Mucosa of descending colon (tissue), 3 donors: ENCODE measurements at regions not wholly inside any gene's neighbourhood (a gene's known extent, or its start where the extent isn't known, plus 50 kb on each side); places are given as distances from the start of the nearest gene placed in this dataset.

ENCODE experiments used
- ATAC-seq: fragments of 200-7000 bp; cut with Tn5 transposase; one replicate; pipeline ENCODE4 v1.9.1; 2020; ENCODE audit warnings: mild to moderate bottlenecking, moderate library complexity
- DNase-seq, 3 donors: peaks; one replicate each; pipeline ENCODE4 v3.0.0-alpha.2; 2020
- H3K36me3 ChIP-seq: fragments of 200-600 bp; one replicate; pipeline ENCODE4 v1.8.0; 2021; ENCODE audit warnings: low read depth, mild to moderate bottlenecking
- H3K4me1 ChIP-seq: fragments of 200-600 bp; one replicate; pipeline ENCODE4 v1.8.0; 2021; ENCODE audit warnings: low read depth, mild to moderate bottlenecking
- H3K4me3 ChIP-seq: fragments of 200-600 bp; one replicate; pipeline ENCODE4 v1.8.0; 2021; ENCODE audit warnings: mild to moderate bottlenecking
- H3K9me3 ChIP-seq: fragments of 200-600 bp; one replicate; pipeline ENCODE4 v1.8.0; 2021; ENCODE audit warnings: mild to moderate bottlenecking
- CTCF ChIP-seq: fragments of 200-600 bp; IDR thresholded peaks from one replicate; pipeline ENCODE4 v1.8.0; 2022; ENCODE audit warnings: antibody characterized with exemption, mild to moderate bottlenecking
- intact Hi-C, 2 donors: fragments of 100-400 bp; cut with DNase I in 1 of 2; cut with micrococcal nuclease in 1 of 2; formaldehyde crosslinking; loops; one replicate each; pipeline versions ENCODE4 v1.11.0 to v1.11.1; 2022; cut with DNase I, micrococcal nuclease
- donor health status: DM: no; HTN: no; CAD: no; lungs with moderate emphysema.
- donor health status: DM: no; HTN: no; CAD: no.
- donor health status: DM: no; HTN: yes; CAD: no.

GRCh38 chr19:31545777-31546176, 196.5 kb upstream of the TSHZ3 start:
- TF ChIP-seq CTCF, result no peak
- DNase-seq, result no peak
- H3K4me3 ChIP-seq, result no peak overlapping the region
- H3K4me1 ChIP-seq, result no peaks in the 10 kb centered on the region
- no peaks in the 10 kb centered on the region for H3K36me3 ChIP-seq
- intact Hi-C loops, result no loop called here
- no peak for ATAC-seq
- no peaks in the 10 kb centered on the region for H3K9me3 ChIP-seq

- ATAC-seq, result no peak
- no peaks in the 10 kb centered on the region for H3K36me3 ChIP-seq
- H3K4me1 ChIP-seq, result no peaks in the 10 kb centered on the region
- intact Hi-C loops, result no loop called here
- no peaks in the 10 kb centered on the region for H3K9me3 ChIP-seq
- no peak for DNase-seq
- no peak overlapping the region for H3K4me3 ChIP-seq
- TF ChIP-seq CTCF, result no peak
Measured at GRCh38 chr19:31546205-31546960, 197.1 kb upstream of the TSHZ3 start.

DNA sequence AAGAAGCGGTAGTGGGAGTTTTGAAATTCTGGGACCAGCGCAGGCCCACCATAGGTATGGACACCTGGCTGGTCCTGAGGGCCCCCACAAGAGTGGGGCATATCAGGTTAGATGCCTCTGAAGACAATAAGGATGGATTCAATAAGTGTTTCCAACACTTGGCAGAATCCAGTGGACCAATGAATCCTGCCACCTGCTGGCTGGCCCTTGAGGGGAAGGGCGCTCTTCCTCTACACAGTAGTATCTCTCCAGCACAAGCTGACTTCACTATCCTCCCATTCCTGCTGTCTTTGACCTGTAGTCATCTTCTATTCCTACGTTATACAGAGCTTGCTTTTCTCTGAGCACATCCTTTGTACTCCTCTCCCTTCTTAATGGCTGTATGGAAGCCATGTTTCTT, 199.7 kb upstream of the TSHZ3 start:
- Histone ChIP-seq H3K4me3 (no peak overlapping the region), H3K36me3 (no peaks in the 10 kb centered on the region), H3K9me3 (no peaks in the 10 kb centered on the region), H3K4me1 (no peaks in the 10 kb centered on the region)
- intact Hi-C loops, result no loop called here
- no peak for TF ChIP-seq CTCF
- ATAC-seq, result no peak
- DNase-seq, result peak in 2 of 3 donors; percentile 23 to 32

GRCh38 chr19:31553112-31553845, 204.0 kb upstream of the TSHZ3 start:
- TF ChIP-seq CTCF, result no peak
- intact Hi-C loops, result no loop called here
- H3K4me3 ChIP-seq, result no peak overlapping the region
- DNase-seq (peak in 1 of 3 donors; percentile 3), ATAC-seq (no peak)
- no peaks in the 10 kb centered on the region for H3K4me1 ChIP-seq
- H3K36me3 ChIP-seq, result no peaks in the 10 kb centered on the region
- H3K9me3 ChIP-seq, result no peaks in the 10 kb centered on the region

DNA sequence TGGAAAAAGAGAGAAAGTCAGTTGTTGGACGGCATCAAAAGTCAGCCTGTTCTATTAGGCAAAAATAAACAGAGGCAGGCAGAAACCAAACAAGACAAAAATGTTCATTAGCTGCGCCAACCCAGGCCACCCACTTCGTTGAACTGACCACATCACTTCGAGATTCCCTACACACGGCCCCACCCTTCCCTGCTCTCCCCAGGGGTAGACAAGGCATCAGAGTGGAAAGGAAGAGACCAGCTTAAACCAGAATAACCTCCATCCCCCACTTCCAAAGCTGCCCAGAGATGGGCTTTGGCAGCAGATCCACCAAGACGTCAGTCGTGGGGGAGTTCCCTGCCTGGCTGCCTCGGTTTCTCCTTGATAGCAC, 204.6 kb upstream of the TSHZ3 start:
- Histone ChIP-seq H3K9me3 (no peaks in the 10 kb centered on the region), H3K4me3 (no peak overlapping the region), H3K36me3 (no peaks in the 10 kb centered on the region), H3K4me1 (no peaks in the 10 kb centered on the region)
- intact Hi-C loops, result no loop called here
- ATAC-seq (peak; percentile 41), DNase-seq (peak in 2 of 3 donors; percentile 28 to 31)
- TF ChIP-seq CTCF, result no peak
